ENCODE measurements at regions not wholly inside any gene's neighbourhood (a gene's known extent, or its start where the extent isn't known, plus 50 kb on each side); places are given as distances from the start of the nearest gene placed in this dataset.
A peak's percentile ranks its signal among the peaks of the same experiment; 100 is the strongest.

DNA sequence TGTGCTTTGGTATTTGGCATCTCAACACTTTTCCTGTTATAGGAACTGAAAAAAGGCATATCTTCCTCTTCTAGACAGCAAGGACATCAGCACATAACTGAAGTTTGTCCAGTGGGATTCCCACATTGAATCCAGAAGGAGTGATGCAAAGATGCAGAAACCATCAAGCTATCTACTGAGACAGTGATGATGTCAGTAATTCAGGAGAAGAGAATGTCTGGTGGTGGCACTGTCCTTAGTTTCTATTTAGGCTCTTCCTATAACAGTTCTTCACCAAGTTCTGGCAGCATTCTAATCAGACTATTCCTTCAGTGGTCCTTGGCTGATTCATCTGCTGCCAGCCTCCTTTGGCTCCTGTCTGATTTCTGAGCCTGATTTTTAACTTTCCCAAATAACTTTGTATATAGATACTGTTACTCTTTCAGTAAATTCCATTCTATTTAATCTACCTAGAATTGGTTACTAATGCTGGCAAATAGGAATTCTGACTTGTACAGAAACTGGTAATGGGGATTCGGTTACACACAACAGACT, 56.6 kb upstream of the AGPS start:
- POLR2A ChIA-PET = interaction anchor here (0.5 kb wide), 1 partner anchor 249 kb away, joined by 3 read pairs; no protein-coding TSS in a partner anchor
- ATAC-seq = no peak
- intact Hi-C loops (cut with micrococcal nuclease; ENCODE audit: unreplicated experiment) = loop anchor here (1.0 kb wide), 2 partner anchors 80 to 388 kb away; no protein-coding TSS in a partner anchor

GRCh38 chr2:177338177-177338721, 54.3 kb upstream of the AGPS start:
- POLR2A ChIA-PET = interaction anchor here (0.5 kb wide), 1 partner anchor 56 kb away, joined by 3 read pairs; no protein-coding TSS in a partner anchor
- peak overlapping the region; percentile 49; the same call in 1 of the 2 replicates for H3K27ac ChIP-seq (ENCODE audit: low read length)

More for the DNA sequence above, 56.6 kb upstream of the AGPS start:
- TF ChIP-seq SIN3A (IDR thresholded peaks at IDR 0.05; ENCODE audit: borderline replicate concordance, insufficient read depth, low read depth, low read length) (no peak), TCF7L2 (IDR thresholded peaks at IDR 0.05; ENCODE audit: low read depth, low read length) (no peak), POLR2AphosphoS5 (IDR thresholded peaks at IDR 0.05; ENCODE audit: low read depth, low read length) (no peak), CTCF (IDR thresholded peaks at IDR 0.05) (no peak)
- TF ChIP-seq, protein P1, sequence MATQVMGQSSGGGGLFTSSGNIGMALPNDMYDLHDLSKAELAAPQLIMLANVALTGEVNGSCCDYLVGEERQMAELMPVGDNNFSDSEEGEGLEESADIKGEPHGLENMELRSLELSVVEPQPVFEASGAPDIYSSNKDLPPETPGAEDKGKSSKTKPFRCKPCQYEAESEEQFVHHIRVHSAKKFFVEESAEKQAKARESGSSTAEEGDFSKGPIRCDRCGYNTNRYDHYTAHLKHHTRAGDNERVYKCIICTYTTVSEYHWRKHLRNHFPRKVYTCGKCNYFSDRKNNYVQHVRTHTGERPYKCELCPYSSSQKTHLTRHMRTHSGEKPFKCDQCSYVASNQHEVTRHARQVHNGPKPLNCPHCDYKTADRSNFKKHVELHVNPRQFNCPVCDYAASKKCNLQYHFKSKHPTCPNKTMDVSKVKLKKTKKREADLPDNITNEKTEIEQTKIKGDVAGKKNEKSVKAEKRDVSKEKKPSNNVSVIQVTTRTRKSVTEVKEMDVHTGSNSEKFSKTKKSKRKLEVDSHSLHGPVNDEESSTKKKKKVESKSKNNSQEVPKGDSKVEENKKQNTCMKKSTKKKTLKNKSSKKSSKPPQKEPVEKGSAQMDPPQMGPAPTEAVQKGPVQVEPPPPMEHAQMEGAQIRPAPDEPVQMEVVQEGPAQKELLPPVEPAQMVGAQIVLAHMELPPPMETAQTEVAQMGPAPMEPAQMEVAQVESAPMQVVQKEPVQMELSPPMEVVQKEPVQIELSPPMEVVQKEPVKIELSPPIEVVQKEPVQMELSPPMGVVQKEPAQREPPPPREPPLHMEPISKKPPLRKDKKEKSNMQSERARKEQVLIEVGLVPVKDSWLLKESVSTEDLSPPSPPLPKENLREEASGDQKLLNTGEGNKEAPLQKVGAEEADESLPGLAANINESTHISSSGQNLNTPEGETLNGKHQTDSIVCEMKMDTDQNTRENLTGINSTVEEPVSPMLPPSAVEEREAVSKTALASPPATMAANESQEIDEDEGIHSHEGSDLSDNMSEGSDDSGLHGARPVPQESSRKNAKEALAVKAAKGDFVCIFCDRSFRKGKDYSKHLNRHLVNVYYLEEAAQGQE (IDR thresholded peaks at IDR 0.05; ENCODE audit: insufficient read depth in 1 of 2, low read depth in 2 of 2, low read length in 1 of 2) = no peak
- no TSS peak for BruUV-seq (replicated peaks)
- H3K4me1 ChIP-seq (ENCODE audit: control insufficient read depth, insufficient read depth, low read length) = peaks cover 25% of the 10 kb centered on the region
- no peak overlapping the region; the same call in 1 of the 2 replicates for H3K27ac ChIP-seq (ENCODE audit: low read length)
- no peak for DNase-seq (ENCODE audit: low read depth, low spot score)
- H3K36me3 ChIP-seq (ENCODE audit: control insufficient read depth, insufficient read depth, low read length) = no peaks in the 10 kb centered on the region
- in situ Hi-C loops (cut with HindIII; ENCODE audit: low pct_unique_long_range_greater_than_20kb, low sequenced_read_pairs) = no loop called here
- no peaks in the 10 kb centered on the region for H3K9me3 ChIP-seq (ENCODE audit: control insufficient read depth, insufficient read depth, low read depth, low read length)
- no peaks in the 10 kb centered on the region for H3K27me3 ChIP-seq (ENCODE audit: control insufficient read depth, insufficient read depth, low read length)
- no peak overlapping the region for H3K4me3 ChIP-seq (ENCODE audit: low read depth in 2 of 2, low read length in 2 of 2)
- CTCF ChIA-PET = interaction anchor here (2.2 kb wide), 1 partner anchor 79 kb away, joined by 14 read pairs; no protein-coding TSS in a partner anchor

More at GRCh38 chr2:177338177-177338721, 54.3 kb upstream of the AGPS start:
- peaks cover 12% of the 10 kb centered on the region for H3K4me1 ChIP-seq (ENCODE audit: control insufficient read depth, insufficient read depth, low read length)
- H3K36me3 ChIP-seq (ENCODE audit: control insufficient read depth, insufficient read depth, low read length) = no peaks in the 10 kb centered on the region
- no peak for TF ChIP-seq TCF7L2 (IDR thresholded peaks at IDR 0.05; ENCODE audit: low read depth, low read length)
- no peak for TF ChIP-seq SIN3A (IDR thresholded peaks at IDR 0.05; ENCODE audit: borderline replicate concordance, insufficient read depth, low read depth, low read length)
- TF ChIP-seq CTCF (IDR thresholded peaks at IDR 0.05) = no peak
- TF ChIP-seq POLR2AphosphoS5 (IDR thresholded peaks at IDR 0.05; ENCODE audit: low read depth, low read length) = no peak
- TF ChIP-seq, protein P1 (IDR thresholded peaks at IDR 0.05; ENCODE audit: insufficient read depth in 1 of 2, low read depth in 2 of 2, low read length in 1 of 2) = no peak
- H3K4me3 ChIP-seq (ENCODE audit: low read depth in 2 of 2, low read length in 2 of 2) = no peak overlapping the region
- BruUV-seq (replicated peaks) = no TSS peak
- DNase-seq (ENCODE audit: low read depth, low spot score) (peak; percentile 74), ATAC-seq (peak; percentile 94)
- intact Hi-C loops (cut with micrococcal nuclease; ENCODE audit: unreplicated experiment) (no loop called here), in situ Hi-C loops (cut with HindIII; ENCODE audit: low pct_unique_long_range_greater_than_20kb, low sequenced_read_pairs) (no loop called here)
- H3K27me3 ChIP-seq (ENCODE audit: control insufficient read depth, insufficient read depth, low read length) = no peaks in the 10 kb centered on the region
- no peaks in the 10 kb centered on the region for H3K9me3 ChIP-seq (ENCODE audit: control insufficient read depth, insufficient read depth, low read depth, low read length)
- CTCF ChIA-PET = no interaction called here
